ENCODE measurements at regions not wholly inside any gene's neighbourhood (a gene's known extent, or its start where the extent isn't known, plus 50 kb on each side); places are given as distances from the start of the nearest gene placed in this dataset.
"Not testable (repeated sequence)": the region's sequence is repeated elsewhere in the genome, so short reads cannot be mapped to it uniquely, and the experiment has no call there.

DNA sequence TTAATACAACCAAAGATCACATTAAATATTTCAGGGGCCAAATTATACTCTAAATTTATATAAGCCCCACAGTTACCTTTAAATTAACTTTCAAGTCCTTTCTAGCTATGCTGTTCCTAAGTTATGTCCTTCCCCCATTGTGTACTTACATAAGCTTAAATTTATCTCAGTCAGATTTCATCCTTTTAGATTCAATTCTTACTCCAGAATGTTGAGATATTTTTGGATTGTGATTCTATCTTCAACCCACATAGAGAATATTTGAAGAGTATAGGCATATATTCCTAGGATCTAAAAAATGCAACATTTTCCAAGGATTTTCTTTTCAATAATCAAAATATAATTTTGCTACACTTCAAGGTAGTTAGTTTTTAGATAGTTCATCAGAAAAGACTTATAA lies 242.8 kb downstream of the KCNE4 start:
- H4K20me1 ChIP-seq (ENCODE audit: control insufficient read depth, insufficient read depth, low read length, poor library complexity, severe bottlenecking): no peaks in the 10 kb centered on the region
- H3K9ac ChIP-seq (ENCODE audit: low read length): no peak overlapping the region
- ATAC-seq (ENCODE audit: low read depth): no peak
- H3K27ac Mint-ChIP-seq: no peak overlapping the region
- no peaks in the 10 kb centered on the region for H3K79me2 ChIP-seq (ENCODE audit: control insufficient read depth, insufficient read depth, low read length)
- H3K9me3 ChIP-seq (ENCODE audit: control extremely low read depth in 1 of 3, control insufficient read depth in 2 of 3, insufficient read depth in 1 of 3, low read length in 2 of 3): peaks cover 0 to 10% (median 0%) of the 10 kb centered on the region in 3 donors
- no peaks in the 10 kb centered on the region for H3K4me1 Mint-ChIP-seq
- intact Hi-C loops (cut with micrococcal nuclease): no loop called here
- no peak overlapping the region for H3K27ac ChIP-seq (ENCODE audit: low read length in 2 of 2)
- H2AFZ ChIP-seq (ENCODE audit: insufficient read depth, low read depth, low read length, poor library complexity, severe bottlenecking): no peak overlapping the region
- no peak for DNase-seq
- no peak overlapping the region for H3K4me3 Mint-ChIP-seq
- TF ChIP-seq CTCF (IDR thresholded peaks at IDR 0.05): no peak
- TF ChIP-seq EZH2 (IDR thresholded peaks at IDR 0.05; ENCODE audit: borderline replicate concordance, insufficient read depth, low read depth, low read length, poor library complexity, severe bottlenecking): no peak
- H3K4me2 ChIP-seq (replicated peaks; ENCODE audit: low read depth, low read length, poor library complexity, severe bottlenecking): no peak overlapping the region
- no peaks in the 10 kb centered on the region for H3K36me3 ChIP-seq (replicated peaks in 1 of 2; ENCODE audit: control extremely low read depth in 1 of 2, control insufficient read depth in 1 of 2, extremely low read depth in 1 of 2, insufficient read depth in 2 of 2, low read length in 1 of 2)
- no peaks in the 10 kb centered on the region for H3K4me1 ChIP-seq (ENCODE audit: control insufficient read depth in 2 of 2, insufficient read depth in 2 of 2, low read length in 2 of 2)
- H3K27me3 ChIP-seq (replicated peaks in 1 of 4; ENCODE audit: control extremely low read depth in 1 of 4, control insufficient read depth in 3 of 4, insufficient read depth in 4 of 4, low read length in 3 of 4): no peaks in the 10 kb centered on the region
- no peaks in the 10 kb centered on the region for H3K27me3 Mint-ChIP-seq
- ChIA-PET POLR2A (no interaction called here), CTCF (no interaction called here)
- peaks cover 2% of the 10 kb centered on the region for H3K9me3 Mint-ChIP-seq (ENCODE audit: insufficient read depth)
- no peak overlapping the region for H3K4me3 ChIP-seq (ENCODE audit: control extremely low read depth in 1 of 5, extremely low read depth in 1 of 5, insufficient read depth in 1 of 5, low read depth in 2 of 5, low read length in 4 of 5)

GRCh38 chr2:223297788-223298187 lies 245.8 kb downstream of the KCNE4 start:
- H3K27me3 Mint-ChIP-seq: no peaks in the 10 kb centered on the region
- no peaks in the 10 kb centered on the region for H3K9me3 Mint-ChIP-seq (ENCODE audit: insufficient read depth)
- POLR2A ChIA-PET: no interaction called here
- H3K4me3 Mint-ChIP-seq: no peak overlapping the region
- no peak overlapping the region for H3K27ac ChIP-seq (ENCODE audit: low read length in 2 of 2)
- no peak overlapping the region for H3K4me2 ChIP-seq (replicated peaks; ENCODE audit: low read depth, low read length, poor library complexity, severe bottlenecking)
- H3K4me3 ChIP-seq (ENCODE audit: control extremely low read depth in 1 of 5, extremely low read depth in 1 of 5, insufficient read depth in 1 of 5, low read depth in 2 of 5, low read length in 4 of 5): no peak overlapping the region
- H3K4me1 ChIP-seq (ENCODE audit: control insufficient read depth in 2 of 2, insufficient read depth in 2 of 2, low read length in 2 of 2): no peaks in the 10 kb centered on the region
- no peaks in the 10 kb centered on the region for H3K79me2 ChIP-seq (ENCODE audit: control insufficient read depth, insufficient read depth, low read length)
- peaks cover 0 to 9% (median 0%) of the 10 kb centered on the region in 3 donors for H3K9me3 ChIP-seq (ENCODE audit: control extremely low read depth in 1 of 3, control insufficient read depth in 2 of 3, insufficient read depth in 1 of 3, low read length in 2 of 3)
- H3K27ac Mint-ChIP-seq: no peak overlapping the region
- DNase-seq (no peak), ATAC-seq (ENCODE audit: low read depth) (no peak)
- no peaks in the 10 kb centered on the region for H3K36me3 ChIP-seq (replicated peaks in 1 of 2; ENCODE audit: control extremely low read depth in 1 of 2, control insufficient read depth in 1 of 2, extremely low read depth in 1 of 2, insufficient read depth in 2 of 2, low read length in 1 of 2)
- CTCF ChIA-PET: no interaction called here
- intact Hi-C loops (cut with micrococcal nuclease): no loop called here
- H3K4me1 Mint-ChIP-seq: no peaks in the 10 kb centered on the region
- no peaks in the 10 kb centered on the region for H3K27me3 ChIP-seq (replicated peaks in 1 of 4; ENCODE audit: control extremely low read depth in 1 of 4, control insufficient read depth in 3 of 4, insufficient read depth in 4 of 4, low read length in 3 of 4)
- H3K9ac ChIP-seq (ENCODE audit: low read length): no peak overlapping the region
- no peak for TF ChIP-seq CTCF (IDR thresholded peaks at IDR 0.05)
- TF ChIP-seq EZH2 (IDR thresholded peaks at IDR 0.05; ENCODE audit: borderline replicate concordance, insufficient read depth, low read depth, low read length, poor library complexity, severe bottlenecking): no peak
- no peaks in the 10 kb centered on the region for H4K20me1 ChIP-seq (ENCODE audit: control insufficient read depth, insufficient read depth, low read length, poor library complexity, severe bottlenecking)
- no peak overlapping the region for H2AFZ ChIP-seq (ENCODE audit: insufficient read depth, low read depth, low read length, poor library complexity, severe bottlenecking)

GRCh38 chr2:223298329-223298728 lies 246.3 kb downstream of the KCNE4 start:
- DNase-seq; H3K4me1 ChIP-seq (ENCODE audit: control insufficient read depth in 2 of 2, insufficient read depth in 2 of 2, low read length in 2 of 2); H3K27ac Mint-ChIP-seq; H3K9ac ChIP-seq (ENCODE audit: low read length); H3K9me3 ChIP-seq (ENCODE audit: control extremely low read depth in 1 of 3, control insufficient read depth in 2 of 3, insufficient read depth in 1 of 3, low read length in 2 of 3); H3K4me1 Mint-ChIP-seq; intact Hi-C loops (cut with micrococcal nuclease); H2AFZ ChIP-seq (ENCODE audit: insufficient read depth, low read depth, low read length, poor library complexity, severe bottlenecking); ATAC-seq (ENCODE audit: low read depth); H3K27me3 ChIP-seq (replicated peaks in 1 of 4; ENCODE audit: control extremely low read depth in 1 of 4, control insufficient read depth in 3 of 4, insufficient read depth in 4 of 4, low read length in 3 of 4); H3K4me2 ChIP-seq (replicated peaks; ENCODE audit: low read depth, low read length, poor library complexity, severe bottlenecking); H3K79me2 ChIP-seq (ENCODE audit: control insufficient read depth, insufficient read depth, low read length); POLR2A ChIA-PET; H3K4me3 ChIP-seq (ENCODE audit: control extremely low read depth in 1 of 5, extremely low read depth in 1 of 5, insufficient read depth in 1 of 5, low read depth in 2 of 5, low read length in 4 of 5); H3K27ac ChIP-seq (ENCODE audit: low read length in 2 of 2); H3K27me3 Mint-ChIP-seq; H3K36me3 ChIP-seq (replicated peaks in 1 of 2; ENCODE audit: control extremely low read depth in 1 of 2, control insufficient read depth in 1 of 2, extremely low read depth in 1 of 2, insufficient read depth in 2 of 2, low read length in 1 of 2); H3K4me3 Mint-ChIP-seq; H3K9me3 Mint-ChIP-seq (ENCODE audit: insufficient read depth); H4K20me1 ChIP-seq (ENCODE audit: control insufficient read depth, insufficient read depth, low read length, poor library complexity, severe bottlenecking); CTCF ChIA-PET: not testable (repeated sequence)
- WGBS (ENCODE audit: insufficient coverage): 72% methylated on average over 2 of the region's 4 CpGs

Data from B cell (primary cell).